H1 (cell line): ENCODE measurements at regions not wholly inside any gene's neighbourhood (a gene's known extent, or its start where the extent isn't known, plus 50 kb on each side); places are given as distances from the start of the nearest gene placed in this dataset.

Source experiments
- CHD2 ChIP-seq: IDR thresholded peaks from 2 replicates; pipeline ENCODE4 v1.6.1; 2012; ENCODE audit warnings: low read length, improper control_type of control experiment
- GTF2F1 ChIP-seq: IDR thresholded peaks from 2 replicates; pipeline ENCODE4 v1.6.1; 2012; ENCODE audit warnings: low read depth, low read length, improper control_type of control experiment, borderline replicate concordance
- HDAC6 ChIP-seq: IDR thresholded peaks from one replicate; pipeline ENCODE4 v1.7.1; 2012; ENCODE audit warnings: low read depth, mild to moderate bottlenecking, inconsistent platforms, low read length, moderate library complexity
- MAFK ChIP-seq: IDR thresholded peaks from 2 replicates; pipeline ENCODE4 v1.6.1; 2012; ENCODE audit warnings: low read depth, mild to moderate bottlenecking, improper control_type of control experiment, low read length
- MAX ChIP-seq: IDR thresholded peaks from 2 replicates; pipeline ENCODE4 v1.6.1; 2012; ENCODE audit warnings: inconsistent platforms
- POLR2A ChIP-seq, 2 experiments: IDR thresholded peaks; 1 replicate in 1 of 2; 2 replicates in 1 of 2; pipeline ENCODE4 v1.6.1; 2011; ENCODE audit warnings: low read depth in 2 of 2, low read length in 2 of 2, mild to moderate bottlenecking in 2 of 2; ENCODE audit errors: control extremely low read depth in 1 of 2
- RAD21 ChIP-seq, 2 experiments: IDR thresholded peaks in 1 of 2; conservative IDR thresholded peaks in 1 of 2; 2 replicates each; pipeline ENCODE4 v1.6.1; 2011; ENCODE audit warnings: low read depth in 2 of 2, low read length in 2 of 2, improper control_type of control experiment in 1 of 2, inconsistent platforms in 1 of 2, mild to moderate bottlenecking in 1 of 2, moderate library complexity in 1 of 2
- SIRT6 ChIP-seq: IDR thresholded peaks from one replicate; pipeline ENCODE4 v1.7.1; 2012; ENCODE audit warnings: low read length, inconsistent platforms
- SIX5 ChIP-seq: IDR thresholded peaks from 2 replicates; pipeline ENCODE4 v1.6.1; 2011; ENCODE audit warnings: mild to moderate bottlenecking, low read depth, low read length
- TAF1 ChIP-seq: IDR thresholded peaks from 2 replicates; pipeline ENCODE4 v1.6.1; 2011; ENCODE audit warnings: mild to moderate bottlenecking, low read depth, low read length
- TCF12 ChIP-seq: IDR thresholded peaks from 2 replicates; pipeline ENCODE4 v1.6.1; 2011; ENCODE audit warnings: low read depth, mild to moderate bottlenecking, low read length
- TEAD4 ChIP-seq: IDR thresholded peaks from 2 replicates; pipeline ENCODE4 v1.6.1; 2012; ENCODE audit warnings: low read depth, low read length, inconsistent platforms, mixed read lengths
- TF ChIP-seq, protein P1 (sequence below), 3 experiments: IDR thresholded peaks; 1 replicate in 2 of 3; 2 replicates in 1 of 3; pipeline versions ENCODE4 v1.5.1 to v1.6.1; 2011; ENCODE audit warnings: low read length in 3 of 3, mild to moderate bottlenecking in 3 of 3, inconsistent platforms in 2 of 3, low read depth in 1 of 3, moderate library complexity in 1 of 3; ENCODE audit not compliant: insufficient read depth in 1 of 3; ENCODE audit errors: control extremely low read depth in 1 of 3

GRCh38 chr18:73737990-73738389, 409.6 kb downstream of the FBXO15 start:
- TF ChIP-seq TEAD4 (no peak), POLR2A (IDR thresholded peaks at IDR 0.05; ENCODE audit: control extremely low read depth in 1 of 2, low read depth in 2 of 2, low read length in 2 of 2) (no peak), RAD21 (IDR thresholded peaks at IDR 0.05 in 1 of 2, conservative IDR thresholded peaks at IDR 0.05 in 1 of 2; ENCODE audit: low read depth in 2 of 2, low read length in 2 of 2) (no peak), MAX (no peak), TCF12 (no peak), SIX5 (no peak), HDAC6 (no peak), CHD2 (no peak), SIRT6 (no peak), MAFK (no peak), TAF1 (no peak), GTF2F1 (no peak)
- TF ChIP-seq, protein P1, sequence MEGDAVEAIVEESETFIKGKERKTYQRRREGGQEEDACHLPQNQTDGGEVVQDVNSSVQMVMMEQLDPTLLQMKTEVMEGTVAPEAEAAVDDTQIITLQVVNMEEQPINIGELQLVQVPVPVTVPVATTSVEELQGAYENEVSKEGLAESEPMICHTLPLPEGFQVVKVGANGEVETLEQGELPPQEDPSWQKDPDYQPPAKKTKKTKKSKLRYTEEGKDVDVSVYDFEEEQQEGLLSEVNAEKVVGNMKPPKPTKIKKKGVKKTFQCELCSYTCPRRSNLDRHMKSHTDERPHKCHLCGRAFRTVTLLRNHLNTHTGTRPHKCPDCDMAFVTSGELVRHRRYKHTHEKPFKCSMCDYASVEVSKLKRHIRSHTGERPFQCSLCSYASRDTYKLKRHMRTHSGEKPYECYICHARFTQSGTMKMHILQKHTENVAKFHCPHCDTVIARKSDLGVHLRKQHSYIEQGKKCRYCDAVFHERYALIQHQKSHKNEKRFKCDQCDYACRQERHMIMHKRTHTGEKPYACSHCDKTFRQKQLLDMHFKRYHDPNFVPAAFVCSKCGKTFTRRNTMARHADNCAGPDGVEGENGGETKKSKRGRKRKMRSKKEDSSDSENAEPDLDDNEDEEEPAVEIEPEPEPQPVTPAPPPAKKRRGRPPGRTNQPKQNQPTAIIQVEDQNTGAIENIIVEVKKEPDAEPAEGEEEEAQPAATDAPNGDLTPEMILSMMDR (IDR thresholded peaks at IDR 0.05; ENCODE audit: control extremely low read depth in 1 of 3, insufficient read depth in 1 of 3, low read depth in 1 of 3, low read length in 3 of 3) = no peak
